HG03175 (cell line): ENCODE measurements at regions not wholly inside any gene's neighbourhood (a gene's known extent, or its start where the extent isn't known, plus 50 kb on each side); places are given as distances from the start of the nearest gene placed in this dataset.

ENCODE experiments used
- ATAC-seq: cut with Tn5 transposase; IDR thresholded peaks from one replicate; pipeline ENCODE4 v1.9.1; 2021; ENCODE audit warnings: mild to moderate bottlenecking, moderate library complexity; ENCODE audit not compliant: unreplicated experiment

DNA sequence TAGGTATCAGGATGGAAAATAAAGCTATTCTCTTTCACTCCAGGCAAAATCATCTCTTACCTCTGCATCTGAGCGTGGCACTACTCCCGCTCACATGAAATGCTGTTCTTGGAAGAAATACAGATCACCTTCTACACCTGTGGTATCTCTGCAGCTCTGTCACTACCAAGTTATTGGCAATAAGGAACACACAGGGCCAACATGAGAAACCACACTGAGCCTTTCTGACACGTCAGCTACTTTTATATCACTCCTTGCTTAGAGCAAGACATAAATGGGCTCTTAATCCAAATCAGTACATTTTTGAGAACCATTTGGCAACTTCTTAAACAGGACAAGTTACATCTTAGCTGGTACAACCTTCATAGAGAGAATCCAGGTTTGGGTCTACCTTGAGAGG, 101.8 kb upstream of the GUCY1A1 start:
- no peak for ATAC-seq

DNA sequence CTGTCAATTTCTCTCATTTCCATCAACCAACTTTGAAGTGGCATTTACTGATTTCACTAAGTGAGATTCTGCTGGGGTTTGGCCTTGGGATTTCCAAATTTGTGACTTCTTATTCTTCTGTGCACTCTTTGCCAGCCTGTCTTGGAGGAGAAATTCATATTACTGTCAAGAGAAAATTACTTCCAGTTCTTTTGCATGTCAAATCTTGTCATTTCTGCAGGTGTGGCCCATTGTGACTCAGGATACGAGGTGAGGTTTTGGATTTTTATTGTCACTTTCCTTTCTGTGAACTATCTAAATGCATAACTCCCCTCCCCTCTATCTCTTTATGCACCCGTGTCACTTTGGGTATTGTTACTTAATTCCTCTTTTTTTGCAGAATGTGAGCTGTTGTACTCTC, 102.6 kb upstream of the GUCY1A1 start:
- no peak for ATAC-seq

DNA sequence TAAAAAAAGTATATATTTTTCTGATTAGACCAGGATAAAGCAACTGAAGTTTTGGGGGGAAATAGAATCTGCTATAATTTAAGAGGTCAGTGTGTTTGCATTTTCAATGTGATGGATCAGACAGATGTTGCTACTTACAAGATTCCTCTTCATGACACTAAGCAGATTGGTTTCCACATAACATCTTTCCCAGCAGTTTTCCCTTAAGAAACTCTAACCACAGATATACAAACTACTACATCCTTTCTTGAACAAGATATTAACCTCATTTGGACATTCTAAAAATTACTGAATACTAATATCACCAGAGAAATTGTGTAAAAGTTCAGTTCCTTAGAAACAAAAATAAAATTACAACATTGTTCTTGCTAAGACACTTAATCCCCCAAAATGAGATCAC, 106.7 kb upstream of the GUCY1A1 start:
- ATAC-seq, result no peak

DNA sequence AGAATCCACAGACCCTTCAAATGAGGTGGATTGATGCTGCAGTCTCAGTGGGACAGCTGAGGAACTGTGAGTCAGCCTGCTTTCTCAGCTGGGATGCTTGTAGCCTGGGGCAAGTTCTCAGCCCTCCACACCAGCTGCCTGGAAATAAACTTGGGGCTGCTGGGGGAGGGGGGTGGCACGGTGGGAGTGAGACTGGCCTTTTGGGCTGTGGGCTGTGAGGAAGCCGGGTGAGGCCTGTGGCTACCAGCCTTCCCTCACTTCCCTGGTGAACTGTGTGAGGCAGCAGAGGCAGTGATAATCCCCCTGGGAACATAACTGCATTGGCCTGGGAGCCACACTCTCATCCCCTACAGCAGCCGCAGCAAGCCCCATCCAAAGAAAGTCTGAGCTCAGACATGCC, 114.5 kb upstream of the GUCY1A1 start:
- no peak for ATAC-seq

DNA sequence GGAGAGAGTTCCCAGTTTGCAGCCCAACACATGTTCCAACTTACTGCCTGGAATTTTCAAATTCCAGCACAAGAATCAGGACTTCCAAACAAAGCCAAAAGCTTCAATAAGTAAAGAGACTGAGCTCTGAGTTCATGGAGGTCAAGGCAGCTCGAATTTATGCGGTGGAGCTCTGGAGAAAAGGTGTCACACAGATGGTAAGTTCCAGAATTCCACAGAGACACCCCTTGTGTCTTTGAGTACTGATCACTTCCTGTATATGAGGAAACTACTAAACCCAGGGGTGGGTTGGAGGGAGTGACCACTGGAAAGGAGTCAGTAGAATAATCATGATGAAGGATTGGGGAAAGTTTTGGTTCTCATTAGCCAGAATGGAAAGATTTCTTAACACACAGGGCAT, 118.5 kb upstream of the GUCY1A1 start:
- ATAC-seq, result no peak

DNA sequence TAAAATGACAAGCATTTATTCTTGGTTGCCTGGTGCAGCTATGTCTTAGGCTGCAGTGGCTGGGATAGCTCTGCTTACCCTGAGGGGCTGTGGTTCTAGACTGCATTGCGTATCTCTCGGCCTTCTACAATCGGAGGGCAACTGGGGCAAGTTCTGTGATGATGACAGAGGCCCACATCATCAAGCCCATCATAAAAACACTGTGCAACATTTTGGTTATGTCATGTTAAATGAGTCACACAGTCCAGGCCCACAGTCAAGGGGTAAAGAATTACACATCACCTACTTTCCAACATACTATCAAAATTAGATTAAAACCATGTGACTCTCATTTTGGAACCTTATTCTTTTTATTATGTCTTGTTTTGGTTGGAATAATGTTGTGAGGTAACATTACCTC, 120.2 kb upstream of the GUCY1A1 start:
- no peak for ATAC-seq

DNA sequence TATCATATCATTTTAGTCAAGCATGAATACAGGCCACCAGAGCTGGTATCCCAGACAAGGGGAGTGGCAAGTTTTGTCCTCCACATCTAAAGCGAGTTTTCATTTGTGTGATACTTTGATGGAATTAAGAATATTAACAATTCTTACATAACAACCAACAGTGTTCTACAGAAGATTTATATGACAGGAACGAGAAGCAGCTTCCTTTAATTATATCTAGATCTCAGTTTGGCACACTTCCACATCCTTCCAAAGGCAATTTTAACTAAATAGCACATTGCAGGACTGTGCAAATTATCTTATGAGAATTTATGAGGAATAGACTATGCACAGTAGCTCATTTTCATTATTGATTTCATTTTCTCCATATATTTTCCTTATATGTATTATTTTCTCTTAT, 121.2 kb upstream of the GUCY1A1 start:
- no peak for ATAC-seq

DNA sequence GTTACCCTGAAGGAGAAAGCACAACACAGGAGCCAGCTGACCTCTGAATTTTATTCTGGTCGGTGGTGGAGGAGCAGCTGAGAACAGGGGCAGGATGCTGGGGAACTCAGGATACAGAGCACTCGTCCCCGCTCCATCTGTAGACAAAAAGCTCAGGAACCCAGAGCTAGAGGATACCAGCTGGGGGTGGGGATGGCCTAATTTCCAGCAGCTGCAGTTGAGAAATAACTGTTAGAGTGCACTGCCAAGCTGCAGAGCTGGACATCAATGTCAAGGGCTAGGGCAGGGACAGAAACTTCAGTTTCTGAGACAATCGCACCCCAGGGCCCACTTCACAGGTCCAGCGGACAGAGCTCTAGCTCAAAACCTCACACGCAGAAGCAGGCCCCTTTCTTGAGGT, 122.1 kb upstream of the GUCY1A1 start:
- ATAC-seq, result no peak

DNA sequence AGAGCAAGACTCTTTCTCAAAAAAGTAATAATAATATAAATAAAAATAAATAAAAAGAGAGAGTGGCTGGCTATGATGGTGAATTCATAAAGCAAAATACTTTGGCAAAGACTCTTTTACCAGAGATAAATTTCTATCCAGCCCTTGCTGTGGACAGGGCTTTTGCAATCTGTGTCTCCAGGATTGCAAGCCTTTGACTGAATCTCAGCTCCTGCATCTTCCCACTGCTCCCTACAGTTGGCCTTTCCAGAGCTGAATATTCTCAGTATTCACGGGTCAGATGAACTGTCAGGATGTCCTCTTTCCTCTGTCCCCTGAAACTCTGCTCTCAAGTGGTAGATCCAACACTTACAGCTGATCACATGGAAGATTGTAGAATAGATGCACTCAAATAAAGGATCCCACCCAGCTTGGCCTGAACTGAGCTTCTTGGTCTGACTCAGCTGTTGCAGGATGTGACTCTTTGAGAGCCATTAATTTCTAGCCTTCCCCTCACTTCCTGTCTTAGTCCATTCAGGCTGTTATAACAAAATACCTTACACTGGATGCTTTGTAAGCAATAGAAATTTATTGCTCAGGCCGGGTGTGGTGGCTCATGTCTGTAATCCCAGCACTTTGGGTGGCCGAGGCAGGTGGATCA, 123.4 kb upstream of the GUCY1A1 start:
- peak; percentile 70 for ATAC-seq

DNA sequence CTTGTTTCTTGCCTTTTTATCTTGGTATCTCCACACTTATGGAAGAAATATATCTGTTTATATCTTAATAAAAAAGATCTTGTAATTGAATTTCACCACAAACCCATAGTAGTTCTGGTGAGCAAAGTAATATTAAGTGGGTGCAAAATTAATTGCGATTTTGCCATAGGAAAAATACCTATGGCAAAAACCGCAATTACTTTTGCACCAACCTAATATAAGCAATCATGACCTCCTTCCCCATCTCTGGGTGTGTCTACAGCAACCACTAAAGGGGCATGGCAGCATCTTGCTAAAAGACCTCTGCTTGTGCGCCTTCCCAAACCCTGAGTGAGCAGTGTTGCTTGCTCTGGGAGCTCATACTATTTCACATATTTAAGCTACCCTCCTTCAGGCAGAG, 124.2 kb upstream of the GUCY1A1 start:
- no peak for ATAC-seq

DNA sequence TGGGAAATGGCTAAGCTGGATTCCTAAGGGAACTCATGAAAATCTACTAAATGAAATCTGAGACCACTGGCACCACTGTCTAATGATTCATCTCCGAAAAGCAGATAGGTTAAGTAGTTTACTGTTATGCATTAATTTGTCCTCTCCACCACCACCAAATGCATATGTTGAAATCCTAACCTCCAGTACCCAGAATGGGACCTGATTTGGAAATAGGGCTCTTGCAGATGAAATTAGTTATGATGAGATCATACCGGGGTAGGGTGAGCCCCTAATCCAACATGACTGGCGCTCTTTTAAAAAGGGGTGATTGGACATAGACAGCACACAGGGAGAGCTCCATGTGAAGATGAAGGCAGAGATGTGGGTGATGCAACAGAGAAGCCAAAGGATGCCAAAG, 124.9 kb upstream of the GUCY1A1 start:
- no peak for ATAC-seq

DNA sequence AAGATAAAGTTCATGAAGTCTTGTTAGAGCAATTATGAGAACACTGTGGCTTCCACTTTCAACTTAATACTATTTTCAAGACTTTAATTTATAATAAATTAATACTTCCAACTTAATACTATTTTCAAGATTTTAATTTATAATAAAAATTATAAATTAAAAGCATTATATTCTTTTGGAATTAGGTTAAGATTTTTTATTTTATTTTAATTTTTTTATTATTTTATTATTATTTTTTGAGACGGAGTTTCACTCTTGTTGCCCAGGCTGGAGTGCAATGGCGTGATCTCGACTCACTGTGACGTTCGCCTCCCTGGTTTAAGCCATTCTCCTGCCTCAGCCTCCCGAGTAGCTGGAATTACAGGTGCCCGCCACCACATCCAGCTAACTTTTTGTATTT, 126.0 kb upstream of the GUCY1A1 start:
- no peak for ATAC-seq

DNA sequence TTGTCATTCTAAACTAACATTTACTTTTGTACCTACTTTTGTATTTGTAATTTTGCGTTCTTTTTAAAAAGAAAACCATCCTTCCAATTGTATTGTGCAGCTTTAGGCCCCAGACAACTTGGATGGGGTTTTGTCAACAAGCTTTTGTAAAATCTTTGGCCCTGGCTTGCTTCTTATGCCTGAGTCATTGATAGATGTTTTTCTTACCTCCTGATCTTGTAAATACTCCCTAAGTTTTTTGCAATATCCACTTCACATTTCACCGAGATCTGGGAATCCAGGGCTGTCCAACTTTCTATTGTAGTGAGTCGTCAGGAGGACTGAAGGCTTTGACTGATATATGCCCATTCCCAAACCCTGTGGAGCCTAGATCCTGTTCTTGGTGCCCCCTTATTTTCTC, 126.9 kb upstream of the GUCY1A1 start:
- no peak for ATAC-seq

DNA sequence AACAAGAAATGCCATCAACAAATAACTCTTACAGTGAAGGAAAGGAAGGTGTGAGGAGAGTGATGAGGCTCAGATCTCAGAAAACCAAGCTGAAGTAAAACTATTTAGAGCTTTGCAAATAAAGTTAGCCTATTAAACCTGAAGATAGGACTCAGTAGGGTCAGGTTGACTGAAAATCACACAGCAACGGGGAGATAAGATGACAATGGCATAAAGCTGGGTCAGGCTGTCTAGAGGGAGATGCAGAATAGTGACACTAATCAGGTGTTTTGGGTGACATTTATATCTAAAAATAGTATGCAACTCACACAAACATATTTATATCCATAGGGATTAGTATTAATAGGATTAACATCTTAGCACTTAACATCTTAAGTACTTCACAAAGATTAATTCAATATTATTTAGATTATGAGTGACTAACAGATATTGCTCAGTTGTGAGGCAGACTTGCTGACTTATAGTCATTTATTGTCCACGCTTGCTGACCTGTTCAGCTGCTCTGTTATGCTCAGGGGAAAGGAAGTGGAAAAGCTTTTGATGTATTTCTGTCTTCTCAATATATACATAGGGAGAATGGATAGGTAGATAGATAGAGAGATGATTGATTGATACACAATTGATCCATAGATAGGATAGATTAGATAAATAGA, 130.7 kb upstream of the GUCY1A1 start:
- no peak for ATAC-seq

DNA sequence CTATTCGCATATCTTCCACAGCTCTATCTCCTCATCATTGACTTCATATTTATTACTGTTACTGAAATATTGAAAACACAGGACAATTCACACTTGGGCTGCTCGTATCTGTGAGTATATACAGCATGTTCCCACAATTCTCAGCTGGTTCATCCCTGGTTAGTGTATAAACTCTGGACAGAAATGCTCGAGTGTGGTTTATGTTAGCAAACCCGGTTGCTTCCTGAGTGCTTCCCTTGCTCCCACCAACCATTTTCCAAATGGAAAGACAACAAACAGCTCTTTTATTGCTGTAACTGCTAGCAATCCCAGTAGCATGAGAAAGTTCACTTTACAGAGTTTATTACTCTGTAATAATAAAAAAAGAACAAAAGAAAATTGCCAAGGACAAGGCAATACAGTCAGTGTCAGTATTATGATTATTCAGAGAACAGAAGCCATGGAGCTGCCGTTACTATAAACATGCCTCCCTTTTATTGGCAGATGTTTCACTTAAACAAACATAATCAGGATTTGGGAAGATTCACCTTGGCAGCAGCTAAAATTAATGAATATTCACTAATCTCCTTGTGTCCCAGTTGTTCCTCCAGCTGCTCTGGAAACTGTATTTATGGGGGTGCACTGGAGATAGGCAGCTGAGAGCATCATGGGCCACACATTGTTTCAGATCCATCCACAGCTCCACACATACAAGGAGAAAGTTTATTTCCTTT, 134.1 kb upstream of the GUCY1A1 start:
- ATAC-seq, result no peak

DNA sequence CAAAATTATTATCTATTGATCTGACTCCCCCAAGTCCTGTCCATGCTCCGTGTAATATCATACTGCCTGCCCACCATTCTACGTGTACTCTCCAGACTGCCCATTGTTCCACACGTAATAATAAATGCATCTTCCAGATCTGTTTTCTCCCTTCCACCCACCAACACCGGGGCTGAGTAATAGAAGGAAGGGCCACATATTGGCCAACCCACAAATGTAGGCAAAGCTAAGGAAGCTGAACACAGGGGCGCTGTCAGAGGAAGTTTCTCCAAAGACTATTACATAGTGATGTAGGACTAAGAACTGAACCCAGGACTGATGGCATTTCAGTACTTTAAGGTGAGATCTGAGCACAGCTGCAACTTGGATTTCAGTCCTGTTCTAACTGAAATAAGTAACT, 135.8 kb upstream of the GUCY1A1 start:
- ATAC-seq, result no peak

DNA sequence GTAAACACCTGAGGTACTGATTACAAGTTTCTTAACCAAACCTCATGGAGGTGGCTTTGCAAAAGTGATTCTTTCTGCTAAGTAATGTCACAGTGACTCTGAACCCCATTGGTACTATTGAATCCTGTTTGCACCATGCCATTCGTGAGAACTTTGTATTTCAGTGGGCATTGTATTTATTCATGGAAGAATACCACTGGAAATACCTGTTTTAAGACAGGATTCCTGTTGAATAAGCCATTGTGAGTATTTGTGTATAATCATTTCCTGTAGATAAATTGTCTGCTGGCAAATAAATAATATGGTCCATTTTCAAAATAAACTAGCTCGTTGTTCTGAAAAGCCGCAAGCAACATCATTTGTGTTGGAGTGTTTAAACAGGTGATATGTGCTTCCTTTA, 136.4 kb upstream of the GUCY1A1 start:
- no peak for ATAC-seq

DNA sequence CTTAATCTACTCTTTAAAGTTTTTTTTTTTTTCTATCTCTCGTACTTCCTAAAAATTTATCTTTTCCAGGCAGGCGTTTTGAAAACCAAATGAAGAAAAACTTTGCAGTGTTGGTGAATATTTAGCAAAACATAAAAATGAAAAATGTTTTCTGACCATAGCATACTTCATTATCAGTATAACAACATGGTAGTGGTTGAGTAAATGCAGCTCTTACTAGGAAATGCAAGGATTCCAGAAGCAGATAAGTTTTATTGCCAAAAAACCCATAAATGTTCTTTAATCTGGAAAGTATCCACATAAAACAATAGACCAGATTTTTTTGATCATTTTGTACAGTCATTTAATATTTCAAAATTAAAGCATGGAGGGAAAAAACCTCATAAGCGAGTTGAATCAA, 136.9 kb upstream of the GUCY1A1 start:
- no peak for ATAC-seq

DNA sequence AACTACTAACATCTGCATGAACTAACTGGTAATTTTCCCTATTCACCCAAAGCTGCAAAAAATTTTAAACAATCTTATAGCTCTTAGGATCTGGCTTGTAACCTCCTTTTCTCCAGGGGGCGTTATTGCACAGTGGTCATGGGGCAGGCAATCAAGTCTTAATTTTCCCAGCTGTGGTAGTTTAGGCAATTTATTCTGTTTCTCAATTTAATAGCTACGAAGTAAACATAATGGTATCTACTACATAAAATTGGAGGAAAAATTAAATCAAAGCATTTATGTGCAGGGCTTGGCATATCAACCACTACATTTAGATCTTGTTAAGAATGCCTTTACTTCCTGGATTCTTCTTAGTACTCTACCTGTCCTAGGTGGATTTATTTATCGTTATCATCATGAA, 137.4 kb upstream of the GUCY1A1 start:
- ATAC-seq, result no peak

DNA sequence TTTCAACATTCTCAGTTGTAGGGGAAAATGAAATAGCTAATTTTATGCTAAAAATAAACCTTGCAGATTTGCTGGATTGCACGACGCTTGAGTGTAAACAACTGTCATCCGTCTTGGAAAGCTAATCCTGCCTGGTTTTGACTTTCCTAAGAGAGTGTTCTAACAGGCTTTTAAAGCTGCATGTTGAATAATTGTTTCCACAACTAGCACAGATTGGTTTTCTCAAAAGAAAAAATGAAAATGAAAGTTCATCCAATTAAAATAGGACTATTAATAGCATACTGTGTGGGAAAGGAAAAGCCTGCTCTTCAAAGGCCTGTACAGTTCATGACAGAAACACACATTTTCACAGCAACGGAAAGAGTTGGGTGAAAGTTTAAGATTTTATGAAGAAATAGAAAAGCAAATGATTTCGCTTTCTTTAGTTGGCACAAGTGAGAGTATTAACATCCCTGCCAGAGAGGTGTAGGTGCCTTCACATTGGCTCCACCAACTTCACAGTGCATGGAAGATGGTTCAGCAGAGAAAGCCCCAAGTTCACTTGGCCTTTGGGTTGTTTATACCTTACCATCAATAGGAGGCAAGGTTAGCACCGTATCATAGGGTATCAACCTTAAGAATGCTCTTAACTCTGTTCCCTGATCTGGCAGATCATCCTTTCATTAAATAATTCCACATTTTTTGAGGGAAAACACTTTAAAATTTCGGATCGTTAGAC, 140.0 kb upstream of the GUCY1A1 start:
- ATAC-seq, result no peak

DNA sequence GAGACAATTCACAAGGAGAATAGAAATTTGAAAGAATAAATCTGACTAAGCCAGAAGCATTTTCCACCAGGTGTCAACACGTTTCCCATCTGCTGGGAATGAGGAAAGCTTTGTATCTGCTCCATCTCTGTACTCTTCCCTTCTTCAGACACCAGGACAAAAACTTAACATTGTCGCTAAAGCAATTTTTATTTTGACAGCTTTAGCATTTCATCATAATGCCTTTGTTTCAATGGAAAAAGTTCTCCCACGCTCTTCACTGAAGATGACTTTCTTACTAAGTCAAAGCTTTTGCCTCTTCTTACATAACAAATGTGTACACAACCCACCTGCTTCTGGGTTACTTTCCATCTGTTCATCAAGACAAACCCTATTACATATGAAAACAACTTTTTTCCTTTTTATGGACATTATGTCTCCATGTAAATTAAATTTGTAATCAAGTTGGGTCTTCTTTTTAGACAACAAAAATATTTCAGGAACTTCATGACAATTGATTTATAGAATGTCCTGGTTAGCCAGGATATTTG, 141.7 kb upstream of the GUCY1A1 start:
- no peak for ATAC-seq

DNA sequence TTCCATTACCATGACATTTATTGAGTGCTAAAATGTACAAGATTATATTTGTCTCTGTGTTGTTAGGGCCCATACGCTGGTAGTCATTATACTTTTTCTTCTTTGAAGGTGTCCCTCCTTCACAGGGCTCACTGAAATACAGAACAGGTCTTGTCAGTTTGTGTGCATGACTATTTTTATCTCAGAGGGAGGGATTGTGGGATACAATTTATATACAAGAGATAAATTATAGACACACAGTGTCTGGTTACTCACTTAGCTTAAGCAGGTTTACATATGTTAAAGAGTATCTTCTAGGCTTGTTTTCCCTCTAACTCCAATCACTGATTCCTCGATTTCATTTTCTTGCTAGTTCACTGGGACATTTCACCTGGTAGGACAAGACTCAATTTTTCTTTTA, 143.3 kb upstream of the GUCY1A1 start:
- no peak for ATAC-seq
